Jurkat, Clone E6-1 (cell line): ENCODE measurements at regions not wholly inside any gene's neighbourhood (a gene's known extent, or its start where the extent isn't known, plus 50 kb on each side); places are given as distances from the start of the nearest gene placed in this dataset.
"Not testable (repeated sequence)": the region's sequence is repeated elsewhere in the genome, so short reads cannot be mapped to it uniquely, and the experiment has no call there.

Experiments
- DNase-seq: peaks from one replicate; pipeline ENCODE4 v3.0.0-alpha.2; 2011; ENCODE audit warnings: low read depth, low spot score
- H3K4me3 ChIP-seq: 2 replicates; pipeline ENCODE4 v1.5.1; 2011; ENCODE audit warnings: mild to moderate bottlenecking, low read length, control low read depth, moderate library complexity

GRCh38 chr3:29181872-29182271 is 99.0 kb upstream of the RBMS3 start:
- no peak overlapping the region for H3K4me3 ChIP-seq
- DNase-seq: no peak

GRCh38 chr3:29182828-29183227 is 98.0 kb upstream of the RBMS3 start:
- not testable (repeated sequence) for DNase-seq, H3K4me3 ChIP-seq

- no peak overlapping the region for H3K4me3 ChIP-seq
Measured at GRCh38 chr3:29183346-29184087, 97.4 kb upstream of the RBMS3 start.

GRCh38 chr3:29185706-29186105 is 95.2 kb upstream of the RBMS3 start:
- no peak for DNase-seq
- no peak overlapping the region for H3K4me3 ChIP-seq

More at GRCh38 chr3:29183346-29184087, 97.4 kb upstream of the RBMS3 start:
- no peak for DNase-seq

GRCh38 chr3:29186131-29186599 is 94.7 kb upstream of the RBMS3 start:
- no peak for DNase-seq
- no peak overlapping the region for H3K4me3 ChIP-seq

- DNase-seq: no peak
- no peak overlapping the region for H3K4me3 ChIP-seq
Measured at GRCh38 chr3:29186982-29187725, 93.7 kb upstream of the RBMS3 start.

GRCh38 chr3:29189328-29189727 is 91.5 kb upstream of the RBMS3 start:
- H3K4me3 ChIP-seq: no peak overlapping the region
- DNase-seq: no peak

GRCh38 chr3:29194139-29194538 is 86.7 kb upstream of the RBMS3 start:
- no peak for DNase-seq
- no peak overlapping the region for H3K4me3 ChIP-seq

- DNase-seq: no peak
- H3K4me3 ChIP-seq: no peak overlapping the region
Measured at GRCh38 chr3:29195056-29195455, 85.8 kb upstream of the RBMS3 start.

- no peak for DNase-seq
Measured at GRCh38 chr3:29201604-29202003, 79.3 kb upstream of the RBMS3 start.

GRCh38 chr3:29202378-29202777 is 78.5 kb upstream of the RBMS3 start:
- no peak for DNase-seq
- no peak overlapping the region for H3K4me3 ChIP-seq

More at GRCh38 chr3:29201604-29202003, 79.3 kb upstream of the RBMS3 start:
- no peak overlapping the region for H3K4me3 ChIP-seq

- H3K4me3 ChIP-seq: no peak overlapping the region
- DNase-seq: no peak
Measured at GRCh38 chr3:29203851-29204250, 77.0 kb upstream of the RBMS3 start.

- H3K4me3 ChIP-seq: no peak overlapping the region
- DNase-seq: no peak
Measured at GRCh38 chr3:29207427-29207826, 73.4 kb upstream of the RBMS3 start.

GRCh38 chr3:29212789-29213433 is 68.0 kb upstream of the RBMS3 start:
- no peak for DNase-seq
- no peak overlapping the region for H3K4me3 ChIP-seq

- no peak overlapping the region for H3K4me3 ChIP-seq
- no peak for DNase-seq
Measured at GRCh38 chr3:29214009-29214658, 66.7 kb upstream of the RBMS3 start.

- no peak overlapping the region for H3K4me3 ChIP-seq
- DNase-seq: no peak
Measured at GRCh38 chr3:29215948-29216347, 64.9 kb upstream of the RBMS3 start.

GRCh38 chr3:29226706-29227105 is 54.2 kb upstream of the RBMS3 start:
- no peak for DNase-seq

GRCh38 chr3:29227307-29227706 is 53.6 kb upstream of the RBMS3 start:
- DNase-seq: no peak
- no peak overlapping the region for H3K4me3 ChIP-seq

More at GRCh38 chr3:29226706-29227105, 54.2 kb upstream of the RBMS3 start:
- no peak overlapping the region for H3K4me3 ChIP-seq
